GM23338 (cell line): ENCODE measurements at regions not wholly inside any gene's neighbourhood (a gene's known extent, or its start where the extent isn't known, plus 50 kb on each side); places are given as distances from the start of the nearest gene placed in this dataset.
A peak's percentile ranks its signal among the peaks of the same experiment; 100 is the strongest.

Experiments used
- ATAC-seq: fragments of 200-7000 bp; cut with Tn5 transposase; 3 replicates; pipeline ENCODE4 v1.9.1; 2020
- DNase-seq: peaks from one replicate; pipeline ENCODE4 v3.0.0-alpha.2; 2015; ENCODE audit warnings: low spot score
- H2AFZ ChIP-seq: fragments of 200-600 bp; sonication (generic); 2 replicates; pipeline ENCODE4 v1.8.0; 2016; ENCODE audit warnings: antibody characterized with exemption, mild to moderate bottlenecking, moderate library complexity
- H3F3A ChIP-seq: fragments of 200-600 bp; sonication (generic); replicated peaks from 2 replicates; pipeline ENCODE4 v1.8.0; 2017; ENCODE audit warnings: antibody characterized with exemption, mixed run types, low read depth
- H3K27ac ChIP-seq: fragments of 200-600 bp; sonication (generic); 2 replicates; pipeline ENCODE4 v1.6.1; 2016; ENCODE audit warnings: low read depth
- H3K27me3 ChIP-seq: fragments of 200-600 bp; sonication (generic); 2 replicates; pipeline ENCODE4 v1.8.0; 2016; ENCODE audit warnings: mild to moderate bottlenecking, mixed run types, moderate library complexity; ENCODE audit not compliant: insufficient read depth
- H3K36me3 ChIP-seq: fragments of 200-600 bp; sonication (generic); 2 replicates; pipeline ENCODE4 v1.8.0; 2016; ENCODE audit warnings: mild to moderate bottlenecking; ENCODE audit not compliant: insufficient read depth
- H3K4me1 ChIP-seq: fragments of 200-600 bp; sonication (generic); 2 replicates; pipeline ENCODE4 v1.8.0; 2016; ENCODE audit warnings: mild to moderate bottlenecking, moderate library complexity; ENCODE audit not compliant: insufficient read depth
- H3K4me2 ChIP-seq: fragments of 200-600 bp; sonication (generic); 2 replicates; pipeline ENCODE4 v1.7.1; 2017; ENCODE audit warnings: mixed run types
- H3K4me3 ChIP-seq: fragments of 200-600 bp; sonication (generic); 2 replicates; pipeline ENCODE4 v1.6.1; 2016; ENCODE audit warnings: mixed run types
- H3K79me2 ChIP-seq: fragments of 200-600 bp; sonication (generic); replicated peaks from 2 replicates; pipeline ENCODE4 v1.8.0; 2017; ENCODE audit warnings: mild to moderate bottlenecking; ENCODE audit not compliant: insufficient read depth
- H3K9me2 ChIP-seq: fragments of 200-600 bp; sonication (generic); 2 replicates; pipeline ENCODE4 v1.8.0; 2017; ENCODE audit not compliant: insufficient read depth
- H4K20me1 ChIP-seq: fragments of 200-600 bp; sonication (generic); replicated peaks from 2 replicates; pipeline ENCODE4 v1.8.0; 2017; ENCODE audit warnings: mild to moderate bottlenecking; ENCODE audit not compliant: insufficient read depth
- H3K27ac Mint-ChIP-seq: 2 replicates; pipeline ENCODE4 v1.8.0; 2020; ENCODE audit warnings: inconsistent platforms, mild to moderate bottlenecking, moderate library complexity, mixed read lengths
- H3K27me3 Mint-ChIP-seq: 3 replicates; pipeline ENCODE4 v1.8.0; 2022; ENCODE audit warnings: low read depth, mild to moderate bottlenecking, moderate library complexity, mixed read lengths, inconsistent platforms; ENCODE audit not compliant: insufficient read depth, poor library complexity
- H3K36me3 Mint-ChIP-seq: 3 replicates; pipeline ENCODE4 v1.8.0; 2021; ENCODE audit warnings: low read depth, mild to moderate bottlenecking, inconsistent platforms, moderate library complexity, mixed read lengths
- H3K4me1 Mint-ChIP-seq: 3 replicates; pipeline ENCODE4 v1.8.0; 2020; ENCODE audit warnings: mild to moderate bottlenecking, inconsistent platforms, mixed read lengths
- H3K4me3 Mint-ChIP-seq: 3 replicates; pipeline ENCODE4 v1.8.0; 2021; ENCODE audit warnings: moderate library complexity, mild to moderate bottlenecking, inconsistent platforms, mixed read lengths
- H3K9me3 Mint-ChIP-seq: 3 replicates; pipeline ENCODE4 v1.8.0; 2020; ENCODE audit warnings: moderate library complexity, mild to moderate bottlenecking, inconsistent platforms, mixed read lengths
- CREB1 ChIP-seq: fragments of 250-450 bp; sonication (Bioruptor Pico); IDR thresholded peaks from 2 replicates; pipeline ENCODE4 v1.5.0; 2020; ENCODE audit warnings: low read depth, mild to moderate bottlenecking, moderate library complexity
- EZH2 ChIP-seq: fragments of 200-600 bp; sonication (generic); IDR thresholded peaks from one replicate; pipeline ENCODE4 v1.8.0; 2017; ENCODE audit warnings: antibody characterized with exemption, mild to moderate bottlenecking, low read depth; ENCODE audit not compliant: unreplicated experiment
- EZH2phosphoT487 ChIP-seq: fragments of 200-600 bp; sonication (generic); IDR thresholded peaks from one replicate; pipeline ENCODE4 v1.8.1; 2018; ENCODE audit warnings: antibody characterized with exemption; ENCODE audit not compliant: unreplicated experiment
- JUNB ChIP-seq: IDR thresholded peaks from one replicate; pipeline ENCODE4 v1.6.1; 2016; ENCODE audit warnings: antibody characterized with exemption; ENCODE audit not compliant: unreplicated experiment
- NANOG ChIP-seq: IDR thresholded peaks from 2 replicates; pipeline ENCODE4 v1.6.1; 2016; ENCODE audit warnings: antibody characterized with exemption, borderline replicate concordance
- POLR2AphosphoS5 ChIP-seq: IDR thresholded peaks from 2 replicates; pipeline ENCODE4 v1.6.1; 2016; ENCODE audit warnings: antibody characterized with exemption, low read depth
- STAT1 ChIP-seq: IDR thresholded peaks from one replicate; pipeline ENCODE4 v1.6.1; 2016; ENCODE audit warnings: antibody characterized with exemption; ENCODE audit not compliant: unreplicated experiment
- ZNF114 ChIP-seq: fragments of 250-450 bp; sonication (Bioruptor Pico); IDR thresholded peaks from 2 replicates; pipeline ENCODE4 v1.5.0; 2020; ENCODE audit warnings: mild to moderate bottlenecking, moderate library complexity
- ZNF331 ChIP-seq: fragments of 250-450 bp; sonication (Bioruptor Pico); IDR thresholded peaks from 2 replicates; pipeline ENCODE4 v1.5.0; 2020; ENCODE audit warnings: low read depth, mild to moderate bottlenecking, moderate library complexity
- TF ChIP-seq, protein P1 (sequence below): IDR thresholded peaks from 2 replicates; pipeline ENCODE4 v1.6.1; 2016; ENCODE audit warnings: antibody characterized with exemption
- TF ChIP-seq, protein P2 (sequence below): fragments of 250-450 bp; sonication (Bioruptor Pico); IDR thresholded peaks from 2 replicates; pipeline ENCODE4 v1.5.0; 2020; ENCODE audit warnings: mild to moderate bottlenecking, moderate library complexity
- TF ChIP-seq, protein P3 (sequence below): IDR thresholded peaks from one replicate; pipeline ENCODE4 v1.6.1; 2018; ENCODE audit warnings: antibody characterized with exemption; ENCODE audit not compliant: unreplicated experiment
- TF ChIP-seq, protein P4 (sequence below), 2 experiments: fragments of 200-600 bp in 1 of 2; sonication (generic) in 1 of 2; conservative IDR thresholded peaks; 2 replicates each; pipeline versions ENCODE4 v1.5.1 to v1.6.1; 2016 to 2017; ENCODE audit warnings: antibody characterized with exemption in 2 of 2, low read depth in 2 of 2, mild to moderate bottlenecking in 2 of 2, moderate library complexity in 1 of 2

DNA sequence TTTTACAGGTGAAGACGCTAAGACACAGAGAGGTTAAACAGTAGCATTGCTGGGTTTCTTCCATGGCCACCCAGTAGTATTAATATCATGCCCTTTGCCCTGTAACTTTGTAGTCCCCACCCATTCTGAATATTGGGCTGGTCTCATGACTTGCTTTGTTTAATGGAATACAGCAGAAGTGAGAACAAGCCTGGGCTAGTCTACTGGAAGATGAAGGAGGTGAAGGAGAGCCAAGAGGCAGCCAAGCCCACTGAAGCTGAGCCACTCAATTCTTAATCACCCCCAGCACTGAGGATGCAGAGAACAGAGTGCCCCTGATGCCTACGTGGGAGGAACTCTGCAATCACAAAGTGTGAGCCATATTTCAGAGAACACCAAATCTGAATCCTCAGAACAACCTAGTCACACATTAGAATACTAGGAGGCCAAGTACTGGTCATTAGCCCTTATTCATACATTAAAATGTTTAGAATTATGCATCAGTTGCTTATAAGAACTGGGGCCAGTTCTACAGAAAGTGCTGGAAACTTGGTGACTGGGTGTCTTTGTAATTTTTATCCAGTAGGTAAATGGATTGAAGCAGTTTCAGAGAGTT, 202.5 kb upstream of the ADRA1D start:
- H3K27ac ChIP-seq = no peak overlapping the region
- peaks cover 6% of the 10 kb centered on the region; the same call in 1 of the 2 replicates for H3K9me2 ChIP-seq
- H3K4me3 Mint-ChIP-seq = no peak overlapping the region
- H3K27ac Mint-ChIP-seq = no peak overlapping the region
- peak overlapping the region; percentile 53; the same call in 1 of the 2 replicates for H2AFZ ChIP-seq
- H3K9me3 Mint-ChIP-seq = peaks cover 7% of the 10 kb centered on the region
- H3K27me3 Mint-ChIP-seq = peaks cover 2% of the 10 kb centered on the region
- peaks cover 13% of the 10 kb centered on the region for H3K4me1 Mint-ChIP-seq
- no peaks in the 10 kb centered on the region for H3K27me3 ChIP-seq
- H3K36me3 Mint-ChIP-seq = peaks cover 2% of the 10 kb centered on the region; the same call in 1 of the 3 replicates
- H3F3A ChIP-seq = no peaks in the 10 kb centered on the region
- H3K4me2 ChIP-seq = no peak overlapping the region
- H3K4me3 ChIP-seq = no peak overlapping the region
- TF ChIP-seq, protein P1, sequence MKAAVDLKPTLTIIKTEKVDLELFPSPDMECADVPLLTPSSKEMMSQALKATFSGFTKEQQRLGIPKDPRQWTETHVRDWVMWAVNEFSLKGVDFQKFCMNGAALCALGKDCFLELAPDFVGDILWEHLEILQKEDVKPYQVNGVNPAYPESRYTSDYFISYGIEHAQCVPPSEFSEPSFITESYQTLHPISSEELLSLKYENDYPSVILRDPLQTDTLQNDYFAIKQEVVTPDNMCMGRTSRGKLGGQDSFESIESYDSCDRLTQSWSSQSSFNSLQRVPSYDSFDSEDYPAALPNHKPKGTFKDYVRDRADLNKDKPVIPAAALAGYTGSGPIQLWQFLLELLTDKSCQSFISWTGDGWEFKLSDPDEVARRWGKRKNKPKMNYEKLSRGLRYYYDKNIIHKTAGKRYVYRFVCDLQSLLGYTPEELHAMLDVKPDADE = no peak
- TF ChIP-seq ZNF331 (CRISPR knock-in tag) (no peak), ZNF114 (CRISPR knock-in tag) (no peak), POLR2AphosphoS5 (no peak), EZH2 (no peak), EZH2phosphoT487 (no peak), STAT1 (no peak), NANOG (no peak), JUNB (no peak), CREB1 (CRISPR knock-in tag) (no peak)
- TF ChIP-seq, protein P2, sequence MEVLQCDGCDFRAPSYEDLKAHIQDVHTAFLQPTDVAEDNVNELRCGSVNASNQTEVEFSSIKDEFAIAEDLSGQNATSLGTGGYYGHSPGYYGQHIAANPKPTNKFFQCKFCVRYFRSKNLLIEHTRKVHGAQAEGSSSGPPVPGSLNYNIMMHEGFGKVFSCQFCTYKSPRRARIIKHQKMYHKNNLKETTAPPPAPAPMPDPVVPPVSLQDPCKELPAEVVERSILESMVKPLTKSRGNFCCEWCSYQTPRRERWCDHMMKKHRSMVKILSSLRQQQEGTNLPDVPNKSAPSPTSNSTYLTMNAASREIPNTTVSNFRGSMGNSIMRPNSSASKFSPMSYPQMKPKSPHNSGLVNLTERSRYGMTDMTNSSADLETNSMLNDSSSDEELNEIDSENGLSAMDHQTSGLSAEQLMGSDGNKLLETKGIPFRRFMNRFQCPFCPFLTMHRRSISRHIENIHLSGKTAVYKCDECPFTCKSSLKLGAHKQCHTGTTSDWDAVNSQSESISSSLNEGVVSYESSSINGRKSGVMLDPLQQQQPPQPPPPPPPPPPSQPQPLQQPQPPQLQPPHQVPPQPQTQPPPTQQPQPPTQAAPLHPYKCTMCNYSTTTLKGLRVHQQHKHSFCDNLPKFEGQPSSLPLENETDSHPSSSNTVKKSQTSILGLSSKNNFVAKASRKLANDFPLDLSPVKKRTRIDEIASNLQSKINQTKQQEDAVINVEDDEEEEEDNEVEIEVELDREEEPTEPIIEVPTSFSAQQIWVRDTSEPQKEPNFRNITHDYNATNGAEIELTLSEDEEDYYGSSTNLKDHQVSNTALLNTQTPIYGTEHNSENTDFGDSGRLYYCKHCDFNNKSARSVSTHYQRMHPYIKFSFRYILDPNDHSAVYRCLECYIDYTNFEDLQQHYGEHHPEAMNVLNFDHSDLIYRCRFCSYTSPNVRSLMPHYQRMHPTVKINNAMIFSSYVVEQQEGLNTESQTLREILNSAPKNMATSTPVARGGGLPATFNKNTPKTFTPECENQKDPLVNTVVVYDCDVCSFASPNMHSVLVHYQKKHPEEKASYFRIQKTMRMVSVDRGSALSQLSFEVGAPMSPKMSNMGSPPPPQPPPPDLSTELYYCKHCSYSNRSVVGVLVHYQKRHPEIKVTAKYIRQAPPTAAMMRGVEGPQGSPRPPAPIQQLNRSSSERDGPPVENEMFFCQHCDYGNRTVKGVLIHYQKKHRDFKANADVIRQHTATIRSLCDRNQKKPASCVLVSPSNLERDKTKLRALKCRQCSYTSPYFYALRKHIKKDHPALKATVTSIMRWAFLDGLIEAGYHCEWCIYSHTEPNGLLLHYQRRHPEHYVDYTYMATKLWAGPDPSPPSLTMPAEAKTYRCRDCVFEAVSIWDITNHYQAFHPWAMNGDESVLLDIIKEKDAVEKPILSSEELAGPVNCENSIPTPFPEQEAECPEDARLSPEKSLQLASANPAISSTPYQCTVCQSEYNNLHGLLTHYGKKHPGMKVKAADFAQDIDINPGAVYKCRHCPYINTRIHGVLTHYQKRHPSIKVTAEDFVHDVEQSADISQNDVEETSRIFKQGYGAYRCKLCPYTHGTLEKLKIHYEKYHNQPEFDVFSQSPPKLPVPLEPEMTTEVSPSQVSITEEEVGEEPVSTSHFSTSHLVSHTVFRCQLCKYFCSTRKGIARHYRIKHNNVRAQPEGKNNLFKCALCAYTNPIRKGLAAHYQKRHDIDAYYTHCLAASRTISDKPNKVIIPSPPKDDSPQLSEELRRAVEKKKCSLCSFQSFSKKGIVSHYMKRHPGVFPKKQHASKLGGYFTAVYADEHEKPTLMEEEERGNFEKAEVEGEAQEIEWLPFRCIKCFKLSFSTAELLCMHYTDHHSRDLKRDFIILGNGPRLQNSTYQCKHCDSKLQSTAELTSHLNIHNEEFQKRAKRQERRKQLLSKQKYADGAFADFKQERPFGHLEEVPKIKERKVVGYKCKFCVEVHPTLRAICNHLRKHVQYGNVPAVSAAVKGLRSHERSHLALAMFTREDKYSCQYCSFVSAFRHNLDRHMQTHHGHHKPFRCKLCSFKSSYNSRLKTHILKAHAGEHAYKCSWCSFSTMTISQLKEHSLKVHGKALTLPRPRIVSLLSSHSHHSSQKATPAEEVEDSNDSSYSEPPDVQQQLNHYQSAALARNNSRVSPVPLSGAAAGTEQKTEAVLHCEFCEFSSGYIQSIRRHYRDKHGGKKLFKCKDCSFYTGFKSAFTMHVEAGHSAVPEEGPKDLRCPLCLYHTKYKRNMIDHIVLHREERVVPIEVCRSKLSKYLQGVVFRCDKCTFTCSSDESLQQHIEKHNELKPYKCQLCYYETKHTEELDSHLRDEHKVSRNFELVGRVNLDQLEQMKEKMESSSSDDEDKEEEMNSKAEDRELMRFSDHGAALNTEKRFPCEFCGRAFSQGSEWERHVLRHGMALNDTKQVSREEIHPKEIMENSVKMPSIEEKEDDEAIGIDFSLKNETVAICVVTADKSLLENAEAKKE (CRISPR knock-in tag) = no peak
- TF ChIP-seq, protein P3, sequence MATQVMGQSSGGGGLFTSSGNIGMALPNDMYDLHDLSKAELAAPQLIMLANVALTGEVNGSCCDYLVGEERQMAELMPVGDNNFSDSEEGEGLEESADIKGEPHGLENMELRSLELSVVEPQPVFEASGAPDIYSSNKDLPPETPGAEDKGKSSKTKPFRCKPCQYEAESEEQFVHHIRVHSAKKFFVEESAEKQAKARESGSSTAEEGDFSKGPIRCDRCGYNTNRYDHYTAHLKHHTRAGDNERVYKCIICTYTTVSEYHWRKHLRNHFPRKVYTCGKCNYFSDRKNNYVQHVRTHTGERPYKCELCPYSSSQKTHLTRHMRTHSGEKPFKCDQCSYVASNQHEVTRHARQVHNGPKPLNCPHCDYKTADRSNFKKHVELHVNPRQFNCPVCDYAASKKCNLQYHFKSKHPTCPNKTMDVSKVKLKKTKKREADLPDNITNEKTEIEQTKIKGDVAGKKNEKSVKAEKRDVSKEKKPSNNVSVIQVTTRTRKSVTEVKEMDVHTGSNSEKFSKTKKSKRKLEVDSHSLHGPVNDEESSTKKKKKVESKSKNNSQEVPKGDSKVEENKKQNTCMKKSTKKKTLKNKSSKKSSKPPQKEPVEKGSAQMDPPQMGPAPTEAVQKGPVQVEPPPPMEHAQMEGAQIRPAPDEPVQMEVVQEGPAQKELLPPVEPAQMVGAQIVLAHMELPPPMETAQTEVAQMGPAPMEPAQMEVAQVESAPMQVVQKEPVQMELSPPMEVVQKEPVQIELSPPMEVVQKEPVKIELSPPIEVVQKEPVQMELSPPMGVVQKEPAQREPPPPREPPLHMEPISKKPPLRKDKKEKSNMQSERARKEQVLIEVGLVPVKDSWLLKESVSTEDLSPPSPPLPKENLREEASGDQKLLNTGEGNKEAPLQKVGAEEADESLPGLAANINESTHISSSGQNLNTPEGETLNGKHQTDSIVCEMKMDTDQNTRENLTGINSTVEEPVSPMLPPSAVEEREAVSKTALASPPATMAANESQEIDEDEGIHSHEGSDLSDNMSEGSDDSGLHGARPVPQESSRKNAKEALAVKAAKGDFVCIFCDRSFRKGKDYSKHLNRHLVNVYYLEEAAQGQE = no peak
- TF ChIP-seq, protein P4, sequence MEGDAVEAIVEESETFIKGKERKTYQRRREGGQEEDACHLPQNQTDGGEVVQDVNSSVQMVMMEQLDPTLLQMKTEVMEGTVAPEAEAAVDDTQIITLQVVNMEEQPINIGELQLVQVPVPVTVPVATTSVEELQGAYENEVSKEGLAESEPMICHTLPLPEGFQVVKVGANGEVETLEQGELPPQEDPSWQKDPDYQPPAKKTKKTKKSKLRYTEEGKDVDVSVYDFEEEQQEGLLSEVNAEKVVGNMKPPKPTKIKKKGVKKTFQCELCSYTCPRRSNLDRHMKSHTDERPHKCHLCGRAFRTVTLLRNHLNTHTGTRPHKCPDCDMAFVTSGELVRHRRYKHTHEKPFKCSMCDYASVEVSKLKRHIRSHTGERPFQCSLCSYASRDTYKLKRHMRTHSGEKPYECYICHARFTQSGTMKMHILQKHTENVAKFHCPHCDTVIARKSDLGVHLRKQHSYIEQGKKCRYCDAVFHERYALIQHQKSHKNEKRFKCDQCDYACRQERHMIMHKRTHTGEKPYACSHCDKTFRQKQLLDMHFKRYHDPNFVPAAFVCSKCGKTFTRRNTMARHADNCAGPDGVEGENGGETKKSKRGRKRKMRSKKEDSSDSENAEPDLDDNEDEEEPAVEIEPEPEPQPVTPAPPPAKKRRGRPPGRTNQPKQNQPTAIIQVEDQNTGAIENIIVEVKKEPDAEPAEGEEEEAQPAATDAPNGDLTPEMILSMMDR (conservative IDR thresholded peaks at IDR 0.05; ENCODE audit: low read depth in 2 of 2) = no peak
- H4K20me1 ChIP-seq = no peaks in the 10 kb centered on the region
- ATAC-seq = no peak
- H3K36me3 ChIP-seq = no peaks in the 10 kb centered on the region
- no peak for DNase-seq
- H3K79me2 ChIP-seq = no peaks in the 10 kb centered on the region
- H3K4me1 ChIP-seq = no peaks in the 10 kb centered on the region
